Thoracic aorta (tissue), 2 donors: ENCODE measurements at regions not wholly inside any gene's neighbourhood (a gene's known extent, or its start where the extent isn't known, plus 50 kb on each side); places are given as distances from the start of the nearest gene placed in this dataset.

Source experiments
- ATAC-seq: fragments of 150-250 bp; one replicate; pipeline ENCODE4 v1.8.0; 2017; ENCODE audit warnings: low read depth; ENCODE audit not compliant: insufficient number of reproducible peaks, low FRiP score
- DNase-seq: peaks from one replicate; pipeline ENCODE4 v3.0.0-alpha.2; 2020; ENCODE audit warnings: low spot score
- H3K27ac ChIP-seq, 2 donors: fragments of 200-600 bp; sonication (generic); 1 replicate in 1 of 2; 2 replicates in 1 of 2; pipeline ENCODE4 v1.5.1; 2016; ENCODE audit warnings: mild to moderate bottlenecking in 2 of 2, moderate library complexity in 2 of 2
- H3K27me3 ChIP-seq: fragments of 200-600 bp; sonication (generic); replicated peaks from 2 replicates; pipeline ENCODE4 v1.6.0; 2016; ENCODE audit warnings: mild to moderate bottlenecking; ENCODE audit not compliant: insufficient read depth
- H3K36me3 ChIP-seq: fragments of 200-600 bp; sonication (generic); one replicate; pipeline ENCODE4 v1.5.1; 2016
- H3K4me1 ChIP-seq, 2 donors: fragments of 200-600 bp; sonication (generic); 1 replicate in 1 of 2; 2 replicates in 1 of 2; pipeline versions ENCODE4 v1.5.1 to v1.6.0; 2016; ENCODE audit warnings: low read depth in 2 of 2, mild to moderate bottlenecking in 1 of 2; ENCODE audit not compliant: control insufficient read depth in 1 of 2
- H3K4me3 ChIP-seq: fragments of 200-600 bp; sonication (generic); 2 replicates; pipeline ENCODE4 v1.5.1; 2016; ENCODE audit warnings: mild to moderate bottlenecking
- H3K9me3 ChIP-seq: fragments of 200-600 bp; sonication (generic); 2 replicates; pipeline ENCODE4 v1.5.1; 2016
- CTCF ChIP-seq: fragments of 200-600 bp; sonication (generic); IDR thresholded peaks from one replicate; pipeline ENCODE4 v1.5.1; 2019; ENCODE audit warnings: antibody characterized with exemption

GRCh38 chr2:100754951-100755350 lies 65.0 kb upstream of the NPAS2 start:
- H3K27me3 ChIP-seq, result no peaks in the 10 kb centered on the region
- ATAC-seq, result no peak
- H3K9me3 ChIP-seq, result no peaks in the 10 kb centered on the region
- no peak overlapping the region for H3K4me3 ChIP-seq
- H3K4me1 ChIP-seq, result peaks cover 12 to 55% of the 10 kb centered on the region in 2 donors
- no peak for DNase-seq
- H3K27ac ChIP-seq, result peak overlapping the region in 1 of 2 donors; percentile 2
- no peak for TF ChIP-seq CTCF
- H3K36me3 ChIP-seq, result no peaks in the 10 kb centered on the region

GRCh38 chr2:100755441-100755840 lies 64.5 kb upstream of the NPAS2 start:
- Histone ChIP-seq H3K4me3 (no peak overlapping the region), H3K27me3 (no peaks in the 10 kb centered on the region), H3K9me3 (no peaks in the 10 kb centered on the region), H3K36me3 (no peaks in the 10 kb centered on the region), H3K27ac (peak overlapping the region in 1 of 2 donors; percentile 2), H3K4me1 (peaks cover 12 to 55% of the 10 kb centered on the region in 2 donors)
- DNase-seq (no peak), ATAC-seq (no peak)
- no peak for TF ChIP-seq CTCF

- no peak for TF ChIP-seq CTCF
- H3K36me3 ChIP-seq, result no peaks in the 10 kb centered on the region
- H3K9me3 ChIP-seq, result no peaks in the 10 kb centered on the region
- peaks cover 12 to 53% of the 10 kb centered on the region in 2 donors for H3K4me1 ChIP-seq
- no peak overlapping the region for H3K4me3 ChIP-seq
- DNase-seq (no peak), ATAC-seq (no peak)
- H3K27ac ChIP-seq, result no peak overlapping the region
- no peaks in the 10 kb centered on the region for H3K27me3 ChIP-seq
Measured at GRCh38 chr2:100756704-100757103, 63.2 kb upstream of the NPAS2 start.

GRCh38 chr2:100757621-100758394 lies 62.1 kb upstream of the NPAS2 start:
- Histone ChIP-seq H3K36me3 (no peaks in the 10 kb centered on the region), H3K27ac (no peak overlapping the region), H3K4me1 (peaks cover 8 to 42% of the 10 kb centered on the region in 2 donors), H3K4me3 (no peak overlapping the region), H3K27me3 (no peaks in the 10 kb centered on the region), H3K9me3 (no peaks in the 10 kb centered on the region)
- DNase-seq, result no peak
- no peak for TF ChIP-seq CTCF
- no peak for ATAC-seq

- Histone ChIP-seq H3K27ac (no peak overlapping the region), H3K27me3 (no peaks in the 10 kb centered on the region), H3K36me3 (no peaks in the 10 kb centered on the region), H3K9me3 (no peaks in the 10 kb centered on the region), H3K4me1 (peaks cover 0 to 21% of the 10 kb centered on the region in 2 donors), H3K4me3 (no peak overlapping the region)
- no peak for TF ChIP-seq CTCF
- DNase-seq (no peak), ATAC-seq (no peak)
Measured at GRCh38 chr2:100759901-100760300, 60.0 kb upstream of the NPAS2 start.
